Esophagus (tissue), 2 donors: ENCODE measurements at regions not wholly inside any gene's neighbourhood (a gene's known extent, or its start where the extent isn't known, plus 50 kb on each side); places are given as distances from the start of the nearest gene placed in this dataset.

Experiments
- H3K27ac ChIP-seq, 2 donors: one replicate each; pipeline ENCODE4 v1.5.1; 2013; ENCODE audit warnings: low read depth in 2 of 2, mild to moderate bottlenecking in 2 of 2, inconsistent platforms in 1 of 2, low read length in 1 of 2, moderate library complexity in 1 of 2
- H3K27me3 ChIP-seq, 2 donors: one replicate each; pipeline ENCODE4 v1.6.1; 2013; ENCODE audit warnings: low read length in 2 of 2, control low read depth in 1 of 2, mild to moderate bottlenecking in 1 of 2; ENCODE audit not compliant: insufficient read depth in 2 of 2, control insufficient read depth in 1 of 2
- H3K36me3 ChIP-seq, 2 donors: one replicate each; pipeline ENCODE4 v1.6.1; 2013; ENCODE audit warnings: low read length in 1 of 2; ENCODE audit not compliant: control insufficient read depth in 2 of 2, insufficient read depth in 2 of 2
- H3K4me1 ChIP-seq, 2 donors: one replicate each; pipeline ENCODE4 v1.6.1; 2013; ENCODE audit warnings: low read length in 1 of 2; ENCODE audit not compliant: control insufficient read depth in 2 of 2, insufficient read depth in 2 of 2
- H3K4me3 ChIP-seq, 2 donors: one replicate each; pipeline ENCODE4 v1.5.1; 2013; ENCODE audit warnings: low read length in 2 of 2, mild to moderate bottlenecking in 2 of 2, low read depth in 1 of 2, moderate library complexity in 1 of 2
- H3K9me3 ChIP-seq, 2 donors: one replicate each; pipeline ENCODE4 v1.6.1; 2013; ENCODE audit warnings: mild to moderate bottlenecking in 2 of 2, low read depth in 1 of 2, low read length in 1 of 2, moderate library complexity in 1 of 2; ENCODE audit not compliant: control insufficient read depth in 2 of 2, insufficient read depth in 1 of 2
- WGBS, 2 donors: extraction: QIAGEN DNeasy Blood & Tissue Kit; methylation state at CpG; one replicate each; pipeline ENCODE4 v1.1.7; 2013; 5-methylcytosine and 5-hydroxymethylcytosine counted together
- donor health status: healthy with polysubstance abuse.
- donor health status: Bipolar disorder and iron deficiency.

- Histone ChIP-seq H3K27ac (no peak overlapping the region), H3K36me3 (no peaks in the 10 kb centered on the region), H3K4me1 (no peaks in the 10 kb centered on the region), H3K27me3 (no peaks in the 10 kb centered on the region), H3K4me3 (no peak overlapping the region), H3K9me3 (no peaks in the 10 kb centered on the region)
- 66 to 68% methylated on average over 2 of the region's 2 CpGs for WGBS, 2 donors
Observed at GRCh38 chr14:83395321-83395720, 1861.7 kb upstream of the SEL1L start.

- WGBS, 2 donors = 71 to 77% methylated on average over 2 of the region's 2 CpGs
- H3K9me3 ChIP-seq = no peaks in the 10 kb centered on the region
- no peak overlapping the region for H3K4me3 ChIP-seq
- no peaks in the 10 kb centered on the region for H3K4me1 ChIP-seq
- H3K27me3 ChIP-seq = no peaks in the 10 kb centered on the region
- H3K27ac ChIP-seq = no peak overlapping the region
- no peaks in the 10 kb centered on the region for H3K36me3 ChIP-seq
Observed at GRCh38 chr14:83416476-83416875, 1882.8 kb upstream of the SEL1L start.

GRCh38 chr14:83419420-83419819, 1885.8 kb upstream of the SEL1L start:
- Histone ChIP-seq H3K9me3 (no peaks in the 10 kb centered on the region), H3K36me3 (no peaks in the 10 kb centered on the region), H3K4me3 (no peak overlapping the region), H3K4me1 (no peaks in the 10 kb centered on the region), H3K27ac (no peak overlapping the region), H3K27me3 (no peaks in the 10 kb centered on the region)
- 61 to 62% methylated on average over 4 of the region's 4 CpGs for WGBS, 2 donors

- Histone ChIP-seq H3K9me3 (no peaks in the 10 kb centered on the region), H3K4me3 (no peak overlapping the region), H3K27ac (no peak overlapping the region), H3K36me3 (no peaks in the 10 kb centered on the region), H3K27me3 (no peaks in the 10 kb centered on the region), H3K4me1 (no peaks in the 10 kb centered on the region)
- WGBS, 2 donors = 89 to 90% methylated on average over 2 of the region's 2 CpGs
Observed at GRCh38 chr14:83421711-83422110, 1888.1 kb upstream of the SEL1L start.

- Histone ChIP-seq H3K4me3 (no peak overlapping the region), H3K9me3 (no peaks in the 10 kb centered on the region), H3K27me3 (no peaks in the 10 kb centered on the region), H3K27ac (no peak overlapping the region), H3K4me1 (no peaks in the 10 kb centered on the region), H3K36me3 (no peaks in the 10 kb centered on the region)
Observed at GRCh38 chr14:83425138-83425537, 1891.5 kb upstream of the SEL1L start.

- H3K4me3 ChIP-seq = no peak overlapping the region
- H3K36me3 ChIP-seq = no peaks in the 10 kb centered on the region
- no peaks in the 10 kb centered on the region for H3K4me1 ChIP-seq
- no peaks in the 10 kb centered on the region for H3K9me3 ChIP-seq
- H3K27ac ChIP-seq = no peak overlapping the region
- H3K27me3 ChIP-seq = no peaks in the 10 kb centered on the region
- 81 to 85% methylated on average over 2 of the region's 2 CpGs for WGBS, 2 donors
Observed at GRCh38 chr14:83425706-83426105, 1892.1 kb upstream of the SEL1L start.

GRCh38 chr14:83433618-83434017, 1900.0 kb upstream of the SEL1L start:
- H3K27me3 ChIP-seq = no peaks in the 10 kb centered on the region
- H3K4me1 ChIP-seq = no peaks in the 10 kb centered on the region
- 65 to 66% methylated on average over 1 of the region's 1 CpG for WGBS, 2 donors
- H3K9me3 ChIP-seq = no peaks in the 10 kb centered on the region
- H3K27ac ChIP-seq = no peak overlapping the region
- H3K36me3 ChIP-seq = no peaks in the 10 kb centered on the region
- H3K4me3 ChIP-seq = no peak overlapping the region

- no peaks in the 10 kb centered on the region for H3K36me3 ChIP-seq
- no peak overlapping the region for H3K27ac ChIP-seq
- H3K27me3 ChIP-seq = no peaks in the 10 kb centered on the region
- no peak overlapping the region for H3K4me3 ChIP-seq
- WGBS, 2 donors = 75 to 78% methylated on average over 2 of the region's 2 CpGs
- no peaks in the 10 kb centered on the region for H3K9me3 ChIP-seq
- H3K4me1 ChIP-seq = no peaks in the 10 kb centered on the region
Observed at GRCh38 chr14:83441801-83442200, 1908.1 kb upstream of the SEL1L start.

- H3K27ac ChIP-seq = no peak overlapping the region
- H3K4me3 ChIP-seq = no peak overlapping the region
- WGBS, 2 donors = 88 to 94% methylated on average over 3 of the region's 3 CpGs
- H3K27me3 ChIP-seq = no peaks in the 10 kb centered on the region
- peaks cover 0 to 4% of the 10 kb centered on the region in 2 donors for H3K9me3 ChIP-seq
- no peaks in the 10 kb centered on the region for H3K4me1 ChIP-seq
- H3K36me3 ChIP-seq = no peaks in the 10 kb centered on the region
Observed at GRCh38 chr14:83455561-83455960, 1921.9 kb upstream of the SEL1L start.

GRCh38 chr14:83461521-83461920, 1927.9 kb upstream of the SEL1L start:
- no peaks in the 10 kb centered on the region for H3K4me1 ChIP-seq

More at GRCh38 chr14:83461521-83461920, 1927.9 kb upstream of the SEL1L start:
- Histone ChIP-seq H3K4me3 (no peak overlapping the region), H3K36me3 (no peaks in the 10 kb centered on the region), H3K27ac (no peak overlapping the region), H3K27me3 (no peaks in the 10 kb centered on the region), H3K9me3 (peaks cover 0 to 4% of the 10 kb centered on the region in 2 donors)
- WGBS, 2 donors = 89 to 90% methylated on average over 4 of the region's 4 CpGs
